CD8-positive, alpha-beta memory T cell (primary cell): ENCODE measurements at regions not wholly inside any gene's neighbourhood (a gene's known extent, or its start where the extent isn't known, plus 50 kb on each side); places are given as distances from the start of the nearest gene placed in this dataset.

Experiments
- CTCF ChIA-PET: fragments of 350-600 bp; sonication (Branson Sonifier 250); formaldehyde crosslinking; loops from one replicate; lab custom pipeline; 2021; ENCODE audit warnings: antibody characterized with exemption; lab: Charles Lee
- POLR2A ChIA-PET: fragments of 350-600 bp; sonication (Branson Sonifier 250); formaldehyde crosslinking; loops from one replicate; lab custom pipeline; 2021; ENCODE audit warnings: antibody characterized with exemption; lab: Charles Lee
- DNase-seq, 5 donors: peaks; one replicate each; pipeline versions ENCODE4 v3.0.0 to v3.0.0-alpha.2; 2020 to 2022; ENCODE audit warnings: mixed read lengths in 1 of 5
- H3K27ac ChIP-seq: one replicate; pipeline ENCODE4 v1.7.0; 2013; ENCODE audit warnings: low read depth, mild to moderate bottlenecking, low read length, moderate library complexity
- H3K27me3 ChIP-seq: 2 replicates; pipeline ENCODE4 v1.7.0; 2013; ENCODE audit warnings: low read length, mild to moderate bottlenecking; ENCODE audit not compliant: insufficient read depth, poor library complexity, severe bottlenecking
- H3K36me3 ChIP-seq: 2 replicates; pipeline ENCODE4 v1.7.0; 2013; ENCODE audit warnings: mild to moderate bottlenecking, low read length, moderate library complexity; ENCODE audit not compliant: insufficient read depth
- H3K4me1 ChIP-seq: 2 replicates; pipeline ENCODE4 v1.7.0; 2013; ENCODE audit warnings: mild to moderate bottlenecking, low read length, moderate library complexity; ENCODE audit not compliant: insufficient read depth
- H3K4me3 ChIP-seq: 2 replicates; pipeline ENCODE4 v1.7.0; 2013; ENCODE audit warnings: mild to moderate bottlenecking, low read length
- H3K9me3 ChIP-seq: 2 replicates; pipeline ENCODE4 v1.7.0; 2013; ENCODE audit warnings: mild to moderate bottlenecking, low read length
- H3K27ac Mint-ChIP-seq, 8 donors: one replicate each; pipeline ENCODE4 v1.8.0; 2020 to 2021; ENCODE audit warnings: mixed read lengths in 8 of 8, mild to moderate bottlenecking in 6 of 8, inconsistent platforms in 3 of 8, moderate library complexity in 3 of 8
- H3K27me3 Mint-ChIP-seq, 2 donors: one replicate each; pipeline ENCODE4 v1.8.0; 2020 to 2021; ENCODE audit warnings: mixed read lengths in 2 of 2, mild to moderate bottlenecking in 1 of 2, moderate library complexity in 1 of 2
- H3K36me3 Mint-ChIP-seq, 3 donors: one replicate each; pipeline ENCODE4 v1.8.0; 2020 to 2021; ENCODE audit warnings: mixed read lengths in 3 of 3, inconsistent platforms in 1 of 3, mild to moderate bottlenecking in 1 of 3
- H3K4me1 Mint-ChIP-seq, 3 donors: one replicate each; pipeline ENCODE4 v1.8.0; 2020 to 2021; ENCODE audit warnings: mixed read lengths in 3 of 3, inconsistent platforms in 1 of 3, mild to moderate bottlenecking in 1 of 3
- H3K4me3 Mint-ChIP-seq, 7 donors: one replicate each; pipeline ENCODE4 v1.8.0; 2020 to 2021; ENCODE audit warnings: mixed read lengths in 7 of 7, mild to moderate bottlenecking in 6 of 7, moderate library complexity in 4 of 7, inconsistent platforms in 2 of 7
- H3K9me3 Mint-ChIP-seq, 5 donors: one replicate each; pipeline ENCODE4 v1.8.0; 2020 to 2022; ENCODE audit warnings: mixed read lengths in 5 of 5, mild to moderate bottlenecking in 3 of 5, moderate library complexity in 2 of 5, inconsistent platforms in 1 of 5

DNA sequence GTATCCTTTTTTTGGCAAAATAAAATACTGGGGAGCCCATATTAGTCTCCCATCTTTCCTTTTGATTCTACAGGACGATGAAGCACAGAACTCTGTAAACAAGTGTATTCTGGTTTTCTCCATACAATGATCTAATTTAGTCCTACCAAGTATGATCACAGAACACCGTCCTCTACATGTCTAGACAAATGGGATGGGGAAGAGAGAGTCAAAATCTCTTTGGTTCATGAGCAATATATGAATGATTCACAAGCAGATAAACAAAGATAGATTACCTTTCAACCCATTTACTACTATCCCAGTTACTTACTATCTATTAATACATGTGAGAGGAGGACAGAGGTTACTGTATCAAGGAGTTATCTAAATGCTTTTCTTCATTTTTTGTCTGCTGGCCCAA lies 352.4 kb upstream of the ACVR2A start:
- ChIA-PET CTCF (no interaction called here), POLR2A (no interaction called here)
- peak overlapping the region in 1 of 8 donors; percentile 14 for H3K27ac Mint-ChIP-seq
- Histone ChIP-seq H3K4me1 (peaks cover 8% of the 10 kb centered on the region), H3K36me3 (no peaks in the 10 kb centered on the region), H3K27ac (no peak overlapping the region), H3K9me3 (no peaks in the 10 kb centered on the region), H3K27me3 (no peaks in the 10 kb centered on the region), H3K4me3 (no peak overlapping the region)
- H3K4me1 Mint-ChIP-seq, result peaks cover 18 to 48% (median 19%) of the 10 kb centered on the region in 3 donors
- H3K4me3 Mint-ChIP-seq, result no peak overlapping the region
- no peak for DNase-seq
- no peaks in the 10 kb centered on the region for H3K36me3 Mint-ChIP-seq
- no peaks in the 10 kb centered on the region for H3K9me3 Mint-ChIP-seq
- H3K27me3 Mint-ChIP-seq, result peaks cover 0 to 2% of the 10 kb centered on the region in 2 donors

DNA sequence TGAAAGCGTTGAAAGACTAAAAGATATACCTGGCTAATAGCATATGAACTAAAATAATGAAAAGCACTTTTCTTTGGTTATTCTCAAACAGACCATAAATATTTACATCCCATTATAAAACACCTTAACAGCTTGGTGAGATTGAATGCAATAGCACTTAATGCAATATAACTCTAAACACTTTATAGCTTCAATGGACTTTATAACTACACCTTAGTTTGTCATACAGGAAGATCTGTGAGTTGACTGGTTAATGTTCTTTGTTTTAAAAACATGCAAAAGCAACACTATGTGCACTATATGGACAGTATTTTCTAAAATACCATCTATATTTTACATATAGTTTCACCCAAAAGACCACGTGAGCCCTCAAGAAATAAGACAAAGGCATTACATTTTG lies 353.3 kb upstream of the ACVR2A start:
- ChIA-PET CTCF (no interaction called here), POLR2A (no interaction called here)
- Mint-ChIP-seq H3K4me3 (peak overlapping the region in 1 of 7 donors; percentile 6), H3K27ac (no peak overlapping the region), H3K9me3 (no peaks in the 10 kb centered on the region), H3K27me3 (peaks cover 0 to 2% of the 10 kb centered on the region in 2 donors), H3K4me1 (peaks cover 16 to 40% (median 19%) of the 10 kb centered on the region in 3 donors), H3K36me3 (no peaks in the 10 kb centered on the region)
- Histone ChIP-seq H3K36me3 (no peaks in the 10 kb centered on the region), H3K9me3 (no peaks in the 10 kb centered on the region), H3K4me3 (no peak overlapping the region), H3K4me1 (peaks cover 8% of the 10 kb centered on the region), H3K27me3 (no peaks in the 10 kb centered on the region), H3K27ac (no peak overlapping the region)
- DNase-seq, result no peak

DNA sequence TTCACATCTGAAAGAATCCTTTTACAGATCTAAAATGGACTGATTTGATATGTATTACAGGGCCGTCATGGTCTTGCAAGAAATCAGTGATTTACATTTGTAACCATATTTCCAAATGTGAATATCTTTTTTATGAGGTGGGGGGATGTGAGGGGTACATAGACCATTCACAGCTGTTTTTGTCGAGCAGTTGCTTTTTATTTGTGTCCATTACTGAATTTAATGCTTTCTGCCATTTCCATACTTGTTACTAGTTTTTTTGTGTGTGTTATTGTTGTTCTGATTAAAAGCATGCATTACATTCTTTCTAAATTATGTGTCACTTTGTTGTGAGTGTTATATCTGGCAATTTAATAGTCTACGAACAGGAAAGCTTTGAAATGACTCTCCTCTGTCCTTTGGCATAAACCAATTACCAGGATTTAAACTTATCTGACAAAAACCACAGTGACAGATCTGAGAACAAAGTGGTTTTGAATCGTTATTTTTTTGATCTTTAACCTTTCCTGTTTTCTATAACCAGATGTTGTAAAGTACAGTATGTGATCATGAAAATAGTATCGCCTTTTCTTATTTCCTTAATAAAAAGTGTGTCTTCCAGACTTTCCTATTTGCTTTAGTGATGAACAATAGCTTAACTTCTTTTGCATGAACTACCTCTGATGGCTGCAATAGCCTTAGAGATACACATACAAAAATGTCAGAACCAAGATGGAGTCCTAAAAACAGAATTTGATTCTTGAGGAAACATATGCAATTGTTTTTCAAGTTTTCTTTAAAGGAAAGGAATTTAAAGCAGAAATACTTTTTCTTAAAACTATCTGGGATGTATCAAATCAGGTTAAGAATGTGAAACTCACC lies 354.2 kb upstream of the ACVR2A start:
- peak in 1 of 5 donors; percentile 2 for DNase-seq
- Mint-ChIP-seq H3K36me3 (no peaks in the 10 kb centered on the region), H3K9me3 (no peaks in the 10 kb centered on the region), H3K4me1 (peaks cover 16 to 40% (median 19%) of the 10 kb centered on the region in 3 donors), H3K27ac (peak overlapping the region in 6 of 8 donors; percentile 17 to 73 (median 40)), H3K27me3 (peaks cover 0 to 2% of the 10 kb centered on the region in 2 donors), H3K4me3 (peak overlapping the region in 6 of 7 donors; percentile 23 to 64 (median 36))
- no peak overlapping the region for H3K4me3 ChIP-seq
- H3K4me1 ChIP-seq, result peaks cover 8% of the 10 kb centered on the region
- no peaks in the 10 kb centered on the region for H3K9me3 ChIP-seq
- ChIA-PET POLR2A (no interaction called here), CTCF (no interaction called here)
- H3K27ac ChIP-seq, result no peak overlapping the region
- H3K27me3 ChIP-seq, result no peaks in the 10 kb centered on the region
- H3K36me3 ChIP-seq, result no peaks in the 10 kb centered on the region

DNA sequence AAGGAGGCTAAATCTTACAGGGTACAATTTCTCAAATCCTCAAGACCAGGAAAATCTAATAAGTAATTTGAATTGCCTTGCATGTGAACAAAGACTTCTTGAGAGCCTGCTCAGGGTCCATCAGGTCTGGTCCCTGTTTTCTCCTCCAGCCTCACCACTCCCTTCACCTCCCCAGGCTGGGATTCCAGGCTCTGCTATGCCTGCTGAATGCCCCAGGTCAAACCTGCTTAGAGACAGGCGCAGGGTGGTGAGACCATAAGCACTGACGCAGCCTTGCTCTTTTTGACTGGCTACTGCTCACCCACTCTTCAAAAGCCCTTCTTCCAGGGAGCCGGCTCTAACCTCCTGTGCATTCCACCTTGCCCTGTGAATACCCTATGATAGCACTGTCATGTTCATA lies 356.4 kb upstream of the ACVR2A start:
- Mint-ChIP-seq H3K4me3 (no peak overlapping the region), H3K27ac (no peak overlapping the region), H3K4me1 (peaks cover 16 to 38% (median 19%) of the 10 kb centered on the region in 3 donors), H3K27me3 (peaks cover 0 to 2% of the 10 kb centered on the region in 2 donors), H3K36me3 (no peaks in the 10 kb centered on the region), H3K9me3 (no peaks in the 10 kb centered on the region)
- ChIA-PET POLR2A (no interaction called here), CTCF (no interaction called here)
- DNase-seq, result no peak
- no peak overlapping the region for H3K4me3 ChIP-seq
- H3K36me3 ChIP-seq, result no peaks in the 10 kb centered on the region
- H3K4me1 ChIP-seq, result peaks cover 8% of the 10 kb centered on the region
- H3K9me3 ChIP-seq, result no peaks in the 10 kb centered on the region
- no peaks in the 10 kb centered on the region for H3K27me3 ChIP-seq
- no peak overlapping the region for H3K27ac ChIP-seq

DNA sequence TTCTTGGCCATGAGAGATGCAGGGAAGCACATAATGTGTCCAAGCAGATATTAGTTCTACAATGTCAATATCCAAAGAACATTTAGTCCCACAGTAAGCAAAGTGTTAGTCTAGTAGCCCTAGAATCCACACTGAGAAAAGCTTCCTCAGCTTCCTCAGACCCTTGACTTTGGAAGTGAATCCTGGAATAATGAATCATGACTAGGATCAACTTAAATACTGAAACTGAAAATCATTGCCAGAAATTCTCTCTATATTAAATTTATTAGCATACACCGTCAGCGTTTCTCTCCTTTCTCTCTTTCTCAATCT lies 356.9 kb upstream of the ACVR2A start:
- no peaks in the 10 kb centered on the region for H3K36me3 Mint-ChIP-seq
- Histone ChIP-seq H3K27ac (no peak overlapping the region), H3K4me3 (no peak overlapping the region), H3K9me3 (no peaks in the 10 kb centered on the region), H3K36me3 (no peaks in the 10 kb centered on the region), H3K27me3 (no peaks in the 10 kb centered on the region), H3K4me1 (peaks cover 8% of the 10 kb centered on the region)
- H3K27ac Mint-ChIP-seq, result no peak overlapping the region
- peaks cover 0 to 2% of the 10 kb centered on the region in 2 donors for H3K27me3 Mint-ChIP-seq
- no peak overlapping the region for H3K4me3 Mint-ChIP-seq
- POLR2A ChIA-PET, result no interaction called here
- CTCF ChIA-PET, result no interaction called here
- no peaks in the 10 kb centered on the region for H3K9me3 Mint-ChIP-seq
- H3K4me1 Mint-ChIP-seq, result peaks cover 16 to 35% (median 19%) of the 10 kb centered on the region in 3 donors
- no peak for DNase-seq

DNA sequence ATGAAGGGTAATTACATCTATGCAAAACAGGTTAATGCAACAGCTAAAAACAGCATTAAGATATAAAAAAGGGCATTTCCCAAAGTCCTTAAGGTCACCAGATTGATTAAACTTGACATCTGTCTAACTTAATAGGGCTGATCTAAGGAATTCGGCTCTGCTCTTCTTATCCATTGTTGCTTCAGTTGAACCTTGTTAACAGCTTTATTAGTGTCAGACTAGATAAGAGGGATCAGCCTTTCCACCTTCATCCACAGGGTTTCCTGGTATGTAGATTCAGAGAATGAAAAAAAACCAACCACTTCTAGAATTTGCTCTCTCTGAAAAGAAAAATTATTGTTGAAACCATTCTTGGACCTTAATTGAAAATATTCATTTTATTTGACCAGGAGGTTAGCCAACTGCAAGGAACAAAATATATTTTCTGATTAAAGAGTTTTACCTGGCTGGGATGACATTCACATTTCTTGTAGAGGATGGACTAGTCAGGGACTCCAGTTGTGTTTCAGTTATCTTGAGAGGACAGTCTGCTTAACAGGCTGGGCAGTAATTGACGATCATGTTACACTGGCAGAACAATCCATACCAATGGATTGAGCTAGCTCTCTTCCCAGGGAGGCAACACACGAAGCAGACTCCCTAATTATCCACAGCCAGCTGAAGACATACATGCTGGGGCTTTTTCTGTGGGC lies 357.4 kb upstream of the ACVR2A start:
- H3K9me3 ChIP-seq, result no peaks in the 10 kb centered on the region
- no peak for DNase-seq
- H3K4me3 Mint-ChIP-seq, result no peak overlapping the region
- no peaks in the 10 kb centered on the region for H3K9me3 Mint-ChIP-seq
- H3K27ac Mint-ChIP-seq, result no peak overlapping the region
- no peak overlapping the region for H3K4me3 ChIP-seq
- H3K27me3 Mint-ChIP-seq, result peaks cover 0 to 2% of the 10 kb centered on the region in 2 donors
- POLR2A ChIA-PET, result no interaction called here
- H3K27me3 ChIP-seq, result no peaks in the 10 kb centered on the region
- no peak overlapping the region for H3K27ac ChIP-seq
- CTCF ChIA-PET, result no interaction called here
- no peaks in the 10 kb centered on the region for H3K36me3 ChIP-seq
- H3K4me1 ChIP-seq, result peaks cover 8% of the 10 kb centered on the region
- H3K36me3 Mint-ChIP-seq, result no peaks in the 10 kb centered on the region
- H3K4me1 Mint-ChIP-seq, result peaks cover 14 to 31% (median 19%) of the 10 kb centered on the region in 3 donors

DNA sequence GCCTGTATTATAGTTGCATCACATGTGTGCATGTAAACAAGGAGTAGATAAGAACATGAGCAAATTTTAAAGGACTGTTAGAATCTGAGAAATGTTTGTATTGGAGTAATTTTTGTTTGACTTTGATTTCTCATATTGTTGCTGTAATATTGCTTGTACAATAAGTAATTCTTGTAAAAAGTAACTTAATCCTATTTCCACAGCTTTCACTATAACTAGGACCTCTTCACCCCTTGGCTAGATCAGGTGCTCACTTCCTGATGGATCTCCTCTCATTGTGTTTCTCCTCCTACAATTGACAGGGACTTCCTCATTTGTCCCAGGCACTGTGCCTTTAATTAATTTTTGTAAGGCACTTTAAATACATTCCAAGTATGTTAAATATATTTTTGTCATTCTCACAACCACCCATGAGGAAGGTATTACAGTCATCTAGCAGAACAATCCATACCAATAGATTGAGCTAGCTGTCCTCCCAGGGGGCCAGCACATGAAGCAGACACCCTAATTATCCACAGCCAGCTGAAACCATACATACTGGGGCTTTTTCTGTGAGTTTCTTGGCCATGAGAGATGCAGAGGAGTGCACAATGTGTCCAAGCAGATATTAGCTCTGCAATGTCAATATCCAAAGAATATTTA lies 359.5 kb upstream of the ACVR2A start:
- Mint-ChIP-seq H3K36me3 (no peaks in the 10 kb centered on the region), H3K9me3 (no peaks in the 10 kb centered on the region), H3K27me3 (peaks cover 0 to 2% of the 10 kb centered on the region in 2 donors), H3K4me1 (peaks cover 4 to 12% (median 5%) of the 10 kb centered on the region in 3 donors), H3K27ac (peak overlapping the region in 1 of 8 donors; percentile 27), H3K4me3 (no peak overlapping the region)
- Histone ChIP-seq H3K27me3 (no peaks in the 10 kb centered on the region), H3K4me3 (no peak overlapping the region), H3K9me3 (no peaks in the 10 kb centered on the region), H3K36me3 (no peaks in the 10 kb centered on the region), H3K4me1 (peaks cover 4% of the 10 kb centered on the region), H3K27ac (no peak overlapping the region)
- no peak for DNase-seq
- ChIA-PET CTCF (no interaction called here), POLR2A (no interaction called here)

DNA sequence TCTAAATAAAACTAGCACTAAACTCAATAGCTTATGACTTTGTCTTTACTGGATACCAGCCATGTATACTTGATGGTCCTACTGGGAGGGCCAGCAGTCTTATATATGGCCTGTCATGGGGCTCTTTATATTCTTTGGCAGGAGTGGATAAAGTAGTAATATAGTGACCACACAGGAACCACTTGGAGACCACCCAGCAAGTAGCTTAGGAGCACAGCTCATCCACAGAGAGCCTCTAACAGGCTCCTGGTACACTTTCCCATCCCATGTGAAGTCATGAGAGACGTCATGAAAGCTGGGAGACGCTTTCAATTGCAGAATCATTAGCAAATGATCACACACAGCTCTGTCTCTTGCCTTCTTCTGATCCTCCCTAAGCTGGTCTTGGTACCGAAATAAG lies 360.9 kb upstream of the ACVR2A start:
- ChIA-PET POLR2A (no interaction called here), CTCF (no interaction called here)
- no peaks in the 10 kb centered on the region for H3K36me3 Mint-ChIP-seq
- Histone ChIP-seq H3K27ac (no peak overlapping the region), H3K27me3 (no peaks in the 10 kb centered on the region), H3K36me3 (no peaks in the 10 kb centered on the region), H3K4me3 (no peak overlapping the region), H3K4me1 (no peaks in the 10 kb centered on the region), H3K9me3 (no peaks in the 10 kb centered on the region)
- peaks cover 0 to 1% (median 0%) of the 10 kb centered on the region in 3 donors for H3K4me1 Mint-ChIP-seq
- no peak overlapping the region for H3K27ac Mint-ChIP-seq
- peaks cover 0 to 2% of the 10 kb centered on the region in 2 donors for H3K27me3 Mint-ChIP-seq
- H3K9me3 Mint-ChIP-seq, result no peaks in the 10 kb centered on the region
- H3K4me3 Mint-ChIP-seq, result no peak overlapping the region
- DNase-seq, result no peak
